ENCODE measurements at regions not wholly inside any gene's neighbourhood (a gene's known extent, or its start where the extent isn't known, plus 50 kb on each side); places are given as distances from the start of the nearest gene placed in this dataset.

- ATAC-seq: no peak
- no peak for TF ChIP-seq SNAI2 (CRISPR knock-in tag; IDR thresholded peaks at IDR 0.05)
- TF ChIP-seq PPARA (CRISPR knock-in tag; IDR thresholded peaks at IDR 0.05; ENCODE audit: borderline replicate concordance): no peak
- no peak for TF ChIP-seq ZNF8 (CRISPR knock-in tag; IDR thresholded peaks at IDR 0.05)
- TF ChIP-seq CSRNP3 (CRISPR knock-in tag; IDR thresholded peaks at IDR 0.05): no peak
- no peak for TF ChIP-seq TCF4 (CRISPR knock-in tag; IDR thresholded peaks at IDR 0.05; ENCODE audit: borderline replicate concordance)
- TF ChIP-seq GLIS3 (CRISPR knock-in tag; IDR thresholded peaks at IDR 0.05): no peak
- TF ChIP-seq TSHZ2 (CRISPR knock-in tag; IDR thresholded peaks at IDR 0.05): no peak
- no peak for TF ChIP-seq ISL1 (CRISPR knock-in tag; IDR thresholded peaks at IDR 0.05)
- TF ChIP-seq ZFP3 (CRISPR knock-in tag; IDR thresholded peaks at IDR 0.05): no peak
- no peak for TF ChIP-seq PATZ1 (CRISPR knock-in tag; IDR thresholded peaks at IDR 0.05; ENCODE audit: borderline replicate concordance)
- no peak for TF ChIP-seq POU6F1 (CRISPR knock-in tag; IDR thresholded peaks at IDR 0.05; ENCODE audit: borderline replicate concordance, low read depth)
- TF ChIP-seq ESRRG (CRISPR knock-in tag; IDR thresholded peaks at IDR 0.05): no peak
- TF ChIP-seq RARB (CRISPR knock-in tag; IDR thresholded peaks at IDR 0.05): no peak
- TF ChIP-seq BACH2 (CRISPR knock-in tag; IDR thresholded peaks at IDR 0.05; ENCODE audit: borderline replicate concordance): no peak
- TF ChIP-seq ZC3H10 (CRISPR knock-in tag; IDR thresholded peaks at IDR 0.05): no peak
- no peak for TF ChIP-seq CREB5 (CRISPR knock-in tag; IDR thresholded peaks at IDR 0.05; ENCODE audit: low read depth)
- no peak for TF ChIP-seq TOX (CRISPR knock-in tag; IDR thresholded peaks at IDR 0.05; ENCODE audit: borderline replicate concordance)
- TF ChIP-seq ZNF565 (CRISPR knock-in tag; conservative IDR thresholded peaks at IDR 0.05; ENCODE audit: low read depth): no peak
- no peak for TF ChIP-seq OSR1 (CRISPR knock-in tag; IDR thresholded peaks at IDR 0.05)
- no peak for TF ChIP-seq CSDC2 (CRISPR knock-in tag; IDR thresholded peaks at IDR 0.05)
These were observed 411.4 kb upstream of the SPHKAP start for GRCh38 chr2:228592925-228593324.

- ATAC-seq: no peak
- TF ChIP-seq TOX (CRISPR knock-in tag; IDR thresholded peaks at IDR 0.05; ENCODE audit: borderline replicate concordance) (no peak), CSRNP3 (CRISPR knock-in tag; IDR thresholded peaks at IDR 0.05) (no peak), POU6F1 (CRISPR knock-in tag; IDR thresholded peaks at IDR 0.05; ENCODE audit: borderline replicate concordance, low read depth) (no peak), ZNF8 (CRISPR knock-in tag; IDR thresholded peaks at IDR 0.05) (no peak), OSR1 (CRISPR knock-in tag; IDR thresholded peaks at IDR 0.05) (no peak), ZNF70 (CRISPR knock-in tag; IDR thresholded peaks at IDR 0.05) (no peak), ESRRG (CRISPR knock-in tag; IDR thresholded peaks at IDR 0.05) (no peak), CSDC2 (CRISPR knock-in tag; IDR thresholded peaks at IDR 0.05) (no peak), CREB5 (CRISPR knock-in tag; IDR thresholded peaks at IDR 0.05; ENCODE audit: low read depth) (no peak), GLIS3 (CRISPR knock-in tag; IDR thresholded peaks at IDR 0.05) (no peak), TSHZ2 (CRISPR knock-in tag; IDR thresholded peaks at IDR 0.05) (no peak), BACH2 (CRISPR knock-in tag; IDR thresholded peaks at IDR 0.05; ENCODE audit: borderline replicate concordance) (no peak)
These were observed 409.2 kb upstream of the SPHKAP start for GRCh38 chr2:228590681-228591080.

Measured in SK-N-SH treated with all-trans-retinoic acid at 6 μM for 48 hours (cell line).